Astrocyte of the spinal cord (primary cell): ENCODE measurements at regions not wholly inside any gene's neighbourhood (a gene's known extent, or its start where the extent isn't known, plus 50 kb on each side); places are given as distances from the start of the nearest gene placed in this dataset.

ENCODE experiments used
- DNase-seq: peaks from one replicate; pipeline ENCODE4 v3.0.0; 2011; ENCODE audit warnings: low read depth, low spot score
- H3K4me3 ChIP-seq: 2 replicates; pipeline ENCODE4 v1.5.1; 2011; ENCODE audit warnings: low read depth, mild to moderate bottlenecking, low read length, moderate library complexity
- CTCF ChIP-seq: IDR thresholded peaks from 2 replicates; pipeline ENCODE4 v1.5.1; 2012; ENCODE audit warnings: low read depth, mild to moderate bottlenecking, low read length, inconsistent platforms
- in situ Hi-C: cut with HindIII; loops from 2 replicates; pipeline ENCODE4 v1.10.0; 2017; ENCODE audit warnings: low sequenced_read_pairs

GRCh38 chr7:91443862-91444261 is 179.6 kb downstream of the FZD1 start:
- no peak overlapping the region for H3K4me3 ChIP-seq
- no peak for TF ChIP-seq CTCF
- DNase-seq = no peak
- in situ Hi-C loops = no loop called here

DNA sequence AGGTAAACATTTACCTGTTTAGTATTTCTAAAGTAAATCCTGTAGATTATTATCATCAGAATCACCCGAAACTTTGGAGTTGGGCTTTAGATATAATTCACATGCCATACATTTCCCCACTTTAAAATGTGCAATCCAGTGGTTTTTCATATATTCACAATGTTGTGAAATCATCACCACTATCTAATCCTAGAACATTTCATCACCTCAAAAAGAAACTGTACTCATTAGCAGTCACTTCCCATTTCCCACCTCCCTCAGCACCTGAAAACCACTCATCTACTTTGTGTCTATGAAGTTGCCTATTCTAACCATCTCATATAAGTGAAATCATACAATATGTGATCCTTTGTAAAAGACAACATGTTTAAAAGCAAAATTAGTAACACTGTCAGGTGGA is 182.6 kb downstream of the FZD1 start:
- TF ChIP-seq CTCF = no peak
- in situ Hi-C loops = no loop called here

DNA sequence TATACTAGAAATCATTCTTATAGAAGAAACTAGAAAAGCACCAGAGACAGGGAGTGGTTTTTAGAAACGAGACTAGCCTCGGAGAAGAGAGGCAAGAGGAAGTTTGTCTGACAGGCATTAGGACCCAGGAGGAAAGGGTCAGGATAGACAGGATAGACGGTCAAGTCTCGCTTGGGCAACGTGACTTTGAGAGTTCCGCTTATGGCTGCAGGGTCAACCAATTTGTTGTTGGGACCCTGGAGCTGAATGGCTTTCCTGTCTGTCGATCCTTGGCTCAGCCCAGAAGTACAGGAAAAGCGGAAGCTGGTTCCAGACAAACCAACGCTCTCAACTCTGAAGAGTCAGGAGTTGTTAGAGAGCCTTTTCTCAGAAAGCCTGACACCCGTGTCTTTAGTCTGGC is 191.2 kb downstream of the FZD1 start:
- TF ChIP-seq CTCF = no peak
- in situ Hi-C loops = no loop called here
- H3K4me3 ChIP-seq = no peak overlapping the region
- DNase-seq = no peak

More for the DNA sequence above, 182.6 kb downstream of the FZD1 start:
- no peak for DNase-seq
- no peak overlapping the region for H3K4me3 ChIP-seq

DNA sequence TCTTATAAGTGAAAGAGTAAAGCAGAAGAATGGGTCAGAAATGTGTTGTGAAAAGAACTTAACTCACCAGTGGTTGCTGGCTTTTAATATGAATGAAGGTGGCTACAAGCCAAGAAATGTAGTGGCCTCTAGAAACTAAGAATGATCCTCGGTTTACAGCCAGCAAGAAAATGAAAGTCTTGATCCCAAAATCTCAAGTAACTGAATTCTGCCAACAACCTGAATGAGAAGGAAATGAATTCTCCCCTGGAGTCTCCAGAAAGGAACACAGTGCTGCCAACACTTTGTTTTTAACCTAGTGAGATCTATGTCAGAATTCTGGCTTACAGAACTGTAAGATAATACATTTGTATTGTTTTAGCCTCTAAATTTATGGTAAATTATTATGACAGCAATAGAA is 193.0 kb downstream of the FZD1 start:
- in situ Hi-C loops = no loop called here
- TF ChIP-seq CTCF = no peak
- no peak for DNase-seq
- no peak overlapping the region for H3K4me3 ChIP-seq

DNA sequence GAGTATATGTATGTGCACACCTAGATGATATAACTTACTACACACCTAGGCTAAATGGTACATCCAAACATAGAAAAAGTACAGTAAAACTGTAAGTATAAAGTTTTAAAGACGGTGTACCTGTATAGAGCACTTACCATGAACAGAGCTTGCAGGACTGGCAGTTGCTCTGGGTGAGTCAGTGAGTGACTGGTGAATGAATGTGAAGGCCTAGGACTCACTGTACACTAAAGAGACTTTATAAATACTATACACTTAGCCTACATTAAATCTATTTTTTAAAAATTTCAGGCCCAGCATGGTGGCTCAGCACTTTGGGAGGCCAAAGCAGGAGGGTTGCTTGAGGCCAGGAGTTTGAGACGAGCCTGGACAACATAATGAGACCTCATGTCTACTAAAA is 195.3 kb downstream of the FZD1 start:
- no peak for DNase-seq

DNA sequence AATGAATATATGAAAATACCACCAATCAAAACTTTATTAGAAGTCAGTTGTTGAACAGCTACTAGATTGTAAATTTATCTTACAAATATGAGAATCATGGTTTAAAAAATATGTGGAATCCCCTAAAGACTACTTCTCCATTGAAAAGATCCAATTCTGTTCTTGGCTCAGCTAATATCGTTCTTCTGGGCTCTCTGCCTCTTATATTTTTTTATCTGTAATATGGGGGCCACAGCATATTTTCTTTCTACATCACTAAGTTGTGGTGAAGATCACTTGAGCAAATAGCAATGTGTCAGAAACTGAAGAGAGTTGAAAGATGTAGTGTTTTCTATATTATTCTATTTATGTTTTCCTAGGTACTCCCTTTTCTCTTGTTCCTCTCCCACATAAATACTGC is 198.1 kb downstream of the FZD1 start:
- no peak for TF ChIP-seq CTCF
- no peak overlapping the region for H3K4me3 ChIP-seq
- in situ Hi-C loops = no loop called here
- DNase-seq = no peak

More for the DNA sequence above, 195.3 kb downstream of the FZD1 start:
- no peak overlapping the region for H3K4me3 ChIP-seq
- no peak for TF ChIP-seq CTCF
- in situ Hi-C loops = no loop called here

- no peak overlapping the region for H3K4me3 ChIP-seq
- TF ChIP-seq CTCF = no peak
- DNase-seq = no peak
- in situ Hi-C loops = no loop called here
Measured at GRCh38 chr7:91463330-91463729, 199.1 kb downstream of the FZD1 start.
